PC-3 (cell line): ENCODE measurements at regions not wholly inside any gene's neighbourhood (a gene's known extent, or its start where the extent isn't known, plus 50 kb on each side); places are given as distances from the start of the nearest gene placed in this dataset.

ENCODE experiments used
- ATAC-seq: fragments of 200-7000 bp; cut with Tn5 transposase; 2 replicates; pipeline ENCODE4 v1.9.1; 2020; ENCODE audit warnings: mild to moderate bottlenecking, moderate library complexity
- BruUV-seq: library from RNA; stranded (reverse); fragments of 400-500 nt; replicated peaks from 2 replicates; lab custom pipeline; 2021; lab: Mats Ljungman, UMichigan
- CTCF ChIA-PET: fragments of 300-600 bp; sonication (Branson Sonifier 250); formaldehyde crosslinking; loops from one replicate; lab custom pipeline; 2022; ENCODE audit warnings: antibody characterized with exemption; lab: Charles Lee
- POLR2A ChIA-PET: fragments of 300-600 bp; sonication (Branson Sonifier 250); formaldehyde crosslinking; loops from one replicate; lab custom pipeline; 2022; ENCODE audit warnings: antibody characterized with exemption; ENCODE audit not compliant: unreplicated experiment; lab: Charles Lee
- DNase-seq: peaks from one replicate; pipeline ENCODE4 v3.0.0-alpha.2; 2015
- H2AFZ ChIP-seq: fragments of 300-600 bp; sonication (generic); 2 replicates; pipeline ENCODE4 v1.6.0; 2016; ENCODE audit warnings: antibody characterized with exemption, low read length
- H3F3A ChIP-seq: fragments of 300-600 bp; sonication (generic); one replicate; pipeline ENCODE4 v1.6.0; 2017; ENCODE audit warnings: antibody characterized with exemption, low read length, control low read depth, mild to moderate bottlenecking; ENCODE audit not compliant: unreplicated experiment
- H3K27ac ChIP-seq: fragments of 300-600 bp; sonication (generic); 2 replicates; pipeline ENCODE4 v1.5.1; 2016; ENCODE audit warnings: mild to moderate bottlenecking, low read length
- H3K27me3 ChIP-seq: fragments of 300-600 bp; sonication (generic); 2 replicates; pipeline ENCODE4 v1.6.1; 2016; ENCODE audit warnings: low read length, mixed read lengths
- H3K36me3 ChIP-seq: fragments of 300-600 bp; sonication (generic); 2 replicates; pipeline ENCODE4 v1.6.1; 2016; ENCODE audit warnings: low read depth, mixed run types, low read length, mixed read lengths
- H3K4me1 ChIP-seq: fragments of 300-600 bp; sonication (generic); 2 replicates; pipeline ENCODE4 v1.5.1; 2016; ENCODE audit warnings: low read length; ENCODE audit not compliant: insufficient read depth
- H3K4me2 ChIP-seq: fragments of 300-600 bp; sonication (generic); 2 replicates; pipeline ENCODE4 v1.6.0; 2016; ENCODE audit warnings: low read length
- H3K4me3 ChIP-seq: fragments of 300-600 bp; sonication (generic); 2 replicates; pipeline ENCODE4 v1.5.1; 2016; ENCODE audit warnings: mild to moderate bottlenecking, low read length, mixed read lengths
- H3K79me2 ChIP-seq: fragments of 300-600 bp; sonication (generic); 2 replicates; pipeline ENCODE4 v1.6.1; 2017; ENCODE audit warnings: low read length, mixed read lengths
- H3K9ac ChIP-seq: fragments of 300-600 bp; sonication (generic); 2 replicates; pipeline ENCODE4 v1.6.0; 2016; ENCODE audit warnings: mild to moderate bottlenecking, low read length
- H3K9me2 ChIP-seq: fragments of 300-600 bp; sonication (generic); replicated peaks from 2 replicates; pipeline ENCODE4 v1.6.1; 2016; ENCODE audit warnings: mixed run types, low read length, mixed read lengths
- H3K9me3 ChIP-seq: fragments of 300-600 bp; sonication (generic); 2 replicates; pipeline ENCODE4 v1.6.1; 2016; ENCODE audit warnings: low read length, mixed read lengths
- H4K20me1 ChIP-seq: fragments of 300-600 bp; sonication (generic); 2 replicates; pipeline ENCODE4 v1.6.1; 2016; ENCODE audit warnings: low read length, mixed read lengths
- EZH2 ChIP-seq: fragments of 300-600 bp; sonication (generic); IDR thresholded peaks from one replicate; pipeline ENCODE4 v1.6.1; 2017; ENCODE audit warnings: antibody characterized with exemption, mild to moderate bottlenecking, low read length; ENCODE audit not compliant: unreplicated experiment
- EZH2phosphoT487 ChIP-seq: fragments of 300-600 bp; sonication (generic); IDR thresholded peaks from 2 replicates; pipeline ENCODE4 v1.6.1; 2018; ENCODE audit warnings: mild to moderate bottlenecking, antibody characterized with exemption, low read length, borderline replicate concordance
- intact Hi-C: fragments of 100-400 bp; cut with micrococcal nuclease; formaldehyde crosslinking; loops from 2 replicates; pipeline ENCODE4 v1.9.0; 2023
- TF ChIP-seq, protein P1 (sequence below): fragments of 300-600 bp; sonication (generic); conservative IDR thresholded peaks from 2 replicates; pipeline ENCODE4 v1.5.1; 2017; ENCODE audit warnings: antibody characterized with exemption, low read depth, mild to moderate bottlenecking, low read length

DNA sequence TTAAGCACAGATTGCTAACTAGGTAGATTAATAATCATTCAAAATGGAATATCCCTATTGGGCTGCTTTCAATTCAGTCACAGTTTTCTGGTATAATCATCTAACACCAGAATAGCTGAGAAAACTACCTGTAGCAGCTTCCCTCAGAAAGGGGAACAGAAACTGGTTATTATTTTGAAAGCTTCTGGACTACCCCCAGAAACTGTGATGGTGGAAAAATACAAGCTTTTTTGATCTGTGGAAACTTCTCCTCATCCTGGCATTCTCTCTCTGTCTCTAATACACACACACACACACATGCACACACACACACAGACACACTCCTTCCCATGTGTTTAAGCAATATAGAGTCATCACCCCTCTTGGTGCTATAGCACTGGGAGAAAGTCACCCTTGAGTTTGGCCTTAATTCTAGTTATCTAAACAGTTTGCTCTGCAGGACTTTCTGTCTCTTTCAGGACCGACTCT is 251.5 kb upstream of the LMO3 start:
- intact Hi-C loops: no loop called here
- CTCF ChIA-PET: no interaction called here
- BruUV-seq: no TSS peak

DNA sequence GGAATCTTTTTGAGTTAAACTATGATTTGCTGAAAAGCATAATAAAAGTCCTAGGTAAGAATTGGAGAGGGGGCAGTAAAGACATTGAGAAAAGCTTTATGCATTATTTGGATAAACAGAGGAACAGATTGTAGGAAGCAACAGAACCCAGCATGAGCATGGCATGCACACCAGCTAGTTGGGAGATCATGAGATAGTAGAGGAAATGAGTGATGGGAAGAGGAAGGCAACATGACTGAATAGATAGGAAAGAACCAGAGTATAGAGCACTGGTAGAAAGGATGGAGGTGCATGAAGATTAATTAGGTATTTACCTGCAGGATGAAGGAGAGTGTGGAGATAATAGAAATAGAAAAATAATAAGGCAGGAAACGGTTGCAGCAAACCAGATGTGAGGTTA is 248.5 kb upstream of the LMO3 start:
- H3K4me3 ChIP-seq: no peak overlapping the region
- H3K36me3 ChIP-seq: no peaks in the 10 kb centered on the region
- no peaks in the 10 kb centered on the region for H3F3A ChIP-seq
- H3K9me2 ChIP-seq: no peaks in the 10 kb centered on the region
- no peak overlapping the region for H3K4me2 ChIP-seq
- H3K79me2 ChIP-seq: no peaks in the 10 kb centered on the region
- no TSS peak for BruUV-seq
- no peak overlapping the region for H3K9ac ChIP-seq
- H3K27me3 ChIP-seq: peaks cover 19% of the 10 kb centered on the region; the same call in 1 of the 2 replicates
- POLR2A ChIA-PET: no interaction called here
- no peaks in the 10 kb centered on the region for H4K20me1 ChIP-seq
- H3K9me3 ChIP-seq: no peaks in the 10 kb centered on the region
- TF ChIP-seq EZH2phosphoT487 (no peak), EZH2 (no peak)
- TF ChIP-seq, protein P1, sequence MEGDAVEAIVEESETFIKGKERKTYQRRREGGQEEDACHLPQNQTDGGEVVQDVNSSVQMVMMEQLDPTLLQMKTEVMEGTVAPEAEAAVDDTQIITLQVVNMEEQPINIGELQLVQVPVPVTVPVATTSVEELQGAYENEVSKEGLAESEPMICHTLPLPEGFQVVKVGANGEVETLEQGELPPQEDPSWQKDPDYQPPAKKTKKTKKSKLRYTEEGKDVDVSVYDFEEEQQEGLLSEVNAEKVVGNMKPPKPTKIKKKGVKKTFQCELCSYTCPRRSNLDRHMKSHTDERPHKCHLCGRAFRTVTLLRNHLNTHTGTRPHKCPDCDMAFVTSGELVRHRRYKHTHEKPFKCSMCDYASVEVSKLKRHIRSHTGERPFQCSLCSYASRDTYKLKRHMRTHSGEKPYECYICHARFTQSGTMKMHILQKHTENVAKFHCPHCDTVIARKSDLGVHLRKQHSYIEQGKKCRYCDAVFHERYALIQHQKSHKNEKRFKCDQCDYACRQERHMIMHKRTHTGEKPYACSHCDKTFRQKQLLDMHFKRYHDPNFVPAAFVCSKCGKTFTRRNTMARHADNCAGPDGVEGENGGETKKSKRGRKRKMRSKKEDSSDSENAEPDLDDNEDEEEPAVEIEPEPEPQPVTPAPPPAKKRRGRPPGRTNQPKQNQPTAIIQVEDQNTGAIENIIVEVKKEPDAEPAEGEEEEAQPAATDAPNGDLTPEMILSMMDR: no peak
- no peak for ATAC-seq
- H3K4me1 ChIP-seq: no peaks in the 10 kb centered on the region
- CTCF ChIA-PET: no interaction called here
- H3K27ac ChIP-seq: no peak overlapping the region
- intact Hi-C loops: no loop called here
- DNase-seq: no peak
- H2AFZ ChIP-seq: no peak overlapping the region

More for the DNA sequence above, 251.5 kb upstream of the LMO3 start:
- no peaks in the 10 kb centered on the region for H3K36me3 ChIP-seq
- H3K27ac ChIP-seq: no peak overlapping the region
- no peaks in the 10 kb centered on the region for H3K79me2 ChIP-seq
- peaks cover 16% of the 10 kb centered on the region; the same call in 1 of the 2 replicates for H3K27me3 ChIP-seq
- POLR2A ChIA-PET: no interaction called here
- DNase-seq: no peak
- no peak overlapping the region for H3K9ac ChIP-seq
- no peak overlapping the region for H2AFZ ChIP-seq
- no peak for ATAC-seq
- H3K4me1 ChIP-seq: no peaks in the 10 kb centered on the region
- H3F3A ChIP-seq: no peaks in the 10 kb centered on the region
- H3K9me2 ChIP-seq: no peaks in the 10 kb centered on the region
- H3K4me2 ChIP-seq: no peak overlapping the region
- no peaks in the 10 kb centered on the region for H3K9me3 ChIP-seq
- no peaks in the 10 kb centered on the region for H4K20me1 ChIP-seq
- H3K4me3 ChIP-seq: no peak overlapping the region
- no peak for TF ChIP-seq EZH2phosphoT487
- TF ChIP-seq, protein P1: no peak
- TF ChIP-seq EZH2: no peak

DNA sequence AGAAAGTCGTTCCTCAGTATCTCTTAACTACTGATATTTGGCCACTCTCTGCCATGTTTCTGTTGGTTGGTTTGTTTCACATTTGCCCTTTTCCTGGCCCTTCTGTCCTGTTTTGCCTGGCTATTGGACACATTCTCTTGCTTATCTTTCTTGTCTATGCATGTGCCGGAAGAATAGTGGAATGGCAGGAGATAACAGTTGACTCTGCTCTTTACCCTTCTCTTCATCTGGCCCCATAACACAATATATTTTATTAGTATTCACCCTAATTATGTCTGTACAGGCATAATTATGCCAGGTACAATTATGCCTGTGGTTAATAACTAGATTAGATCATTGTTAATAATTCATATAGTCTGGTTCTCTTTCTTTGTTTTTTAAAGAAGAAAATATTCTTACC is 243.5 kb upstream of the LMO3 start:
- DNase-seq: no peak
- H3K4me1 ChIP-seq: no peaks in the 10 kb centered on the region

More for the DNA sequence above, 243.5 kb upstream of the LMO3 start:
- Histone ChIP-seq H3K4me2 (no peak overlapping the region), H3K9ac (no peak overlapping the region), H3K27me3 (peaks cover 16% of the 10 kb centered on the region; the same call in 1 of the 2 replicates), H4K20me1 (no peaks in the 10 kb centered on the region), H3K9me2 (no peaks in the 10 kb centered on the region), H3K9me3 (no peaks in the 10 kb centered on the region), H3K79me2 (no peaks in the 10 kb centered on the region), H3K36me3 (no peaks in the 10 kb centered on the region), H3F3A (no peaks in the 10 kb centered on the region), H3K27ac (no peak overlapping the region), H3K4me3 (no peak overlapping the region), H2AFZ (no peak overlapping the region)
- intact Hi-C loops: no loop called here
- POLR2A ChIA-PET: no interaction called here
- TF ChIP-seq, protein P1: no peak
- TF ChIP-seq EZH2: no peak
- ATAC-seq: no peak
- CTCF ChIA-PET: no interaction called here
- BruUV-seq: no TSS peak
